Stomach (tissue), 4 donors: ENCODE measurements at regions not wholly inside any gene's neighbourhood (a gene's known extent, or its start where the extent isn't known, plus 50 kb on each side); places are given as distances from the start of the nearest gene placed in this dataset.

ENCODE experiments used
- CTCF ChIP-seq, 7 experiments: fragments of 450-650 bp in 4 of 7; fragments of 200-600 bp in 3 of 7; sonication (generic) in 3 of 7; IDR thresholded peaks; one replicate each; pipeline ENCODE4 v1.5.1; 2016 to 2019; ENCODE audit warnings: antibody characterized with exemption in 7 of 7, control low read depth in 2 of 7, mild to moderate bottlenecking in 1 of 7
- EP300 ChIP-seq: sonication (generic); formaldehyde crosslinking; IDR thresholded peaks from one replicate; pipeline ENCODE4 v1.6.1; 2017; ENCODE audit warnings: antibody characterized with exemption
- POLR2A ChIP-seq, 4 donors: fragments of 450-650 bp; IDR thresholded peaks; one replicate each; pipeline ENCODE4 v1.6.1; 2016; ENCODE audit warnings: antibody characterized with exemption in 4 of 4, control low read depth in 2 of 4, mild to moderate bottlenecking in 1 of 4, moderate library complexity in 1 of 4
- POLR2AphosphoS5 ChIP-seq, 3 donors: sonication (generic); formaldehyde crosslinking; IDR thresholded peaks; one replicate each; pipeline ENCODE4 v1.6.1; 2016; ENCODE audit warnings: antibody characterized with exemption in 3 of 3

- TF ChIP-seq CTCF (IDR thresholded peaks at IDR 0.05) (no peak), EP300 (no peak), POLR2A (IDR thresholded peaks at IDR 0.05) (no peak), POLR2AphosphoS5 (IDR thresholded peaks at IDR 0.05) (no peak)
These were observed 52.3 kb upstream of the IKBKE start for GRCh38 chr1:206417774-206418614.
